ENCODE measurements at regions not wholly inside any gene's neighbourhood (a gene's known extent, or its start where the extent isn't known, plus 50 kb on each side); places are given as distances from the start of the nearest gene placed in this dataset.

DNA sequence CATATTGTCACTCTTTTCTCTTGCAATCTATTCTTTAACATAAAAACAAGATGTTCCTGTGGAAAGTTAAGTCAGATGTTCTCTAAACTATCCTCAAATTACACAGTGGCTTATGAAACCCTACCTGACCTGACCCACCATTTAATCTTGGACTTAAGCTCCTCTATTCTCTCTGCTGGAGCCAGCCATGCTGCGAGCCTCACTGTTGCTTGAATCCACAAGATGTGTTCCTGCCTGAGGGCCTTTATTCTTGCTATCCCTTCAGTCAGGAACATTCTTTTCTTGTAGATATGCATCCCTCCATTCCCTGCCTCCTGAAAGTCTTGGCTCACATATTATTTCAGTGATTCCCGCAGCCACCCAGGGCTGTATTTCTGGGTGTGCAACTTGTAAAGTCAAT lies 283.2 kb downstream of the EPHA7 start:
- Histone ChIP-seq H3K27ac (ENCODE audit: insufficient read depth, low read length) (no peak overlapping the region), H4K20me1 (ENCODE audit: control insufficient read depth, extremely low read depth, insufficient read depth, low read length) (no peaks in the 10 kb centered on the region), H3K27me3 (ENCODE audit: control insufficient read depth, insufficient read depth, low read length) (no peaks in the 10 kb centered on the region), H3K36me3 (ENCODE audit: control insufficient read depth, insufficient read depth, low read length) (no peaks in the 10 kb centered on the region), H3K9ac (ENCODE audit: insufficient read depth, low read length) (no peak overlapping the region), H3K4me2 (ENCODE audit: extremely low read depth, insufficient read depth, low read length) (no peak overlapping the region), H3K4me3 (replicated peaks in 1 of 4; ENCODE audit: control extremely low read depth in 1 of 4, insufficient read depth in 1 of 4, low read depth in 3 of 4, low read length in 4 of 4) (no peak overlapping the region), H2AFZ (ENCODE audit: low read length) (no peak overlapping the region), H3K4me1 (ENCODE audit: control insufficient read depth, extremely low read depth, insufficient read depth, low read length) (no peaks in the 10 kb centered on the region), H3K79me2 (ENCODE audit: control insufficient read depth, insufficient read depth, low read length) (no peaks in the 10 kb centered on the region), H3K9me3 (ENCODE audit: control insufficient read depth, insufficient read depth, low read depth, low read length) (no peaks in the 10 kb centered on the region)
- DNase-seq (ENCODE audit: low read depth in 2 of 2), result no peak
- TF ChIP-seq EZH2 (IDR thresholded peaks at IDR 0.05; ENCODE audit: low read length, missing control alignments) (no peak), CTCF (conservative IDR thresholded peaks at IDR 0.05 in 1 of 2, IDR thresholded peaks at IDR 0.05 in 1 of 2; ENCODE audit: low read depth in 1 of 2, low read length in 2 of 2) (no peak)

GRCh38 chr6:93124006-93124632 lies 295.2 kb downstream of the EPHA7 start:
- Histone ChIP-seq H3K27ac (ENCODE audit: insufficient read depth, low read length) (no peak overlapping the region), H2AFZ (ENCODE audit: low read length) (no peak overlapping the region), H3K36me3 (ENCODE audit: control insufficient read depth, insufficient read depth, low read length) (no peaks in the 10 kb centered on the region), H3K79me2 (ENCODE audit: control insufficient read depth, insufficient read depth, low read length) (no peaks in the 10 kb centered on the region), H3K9me3 (ENCODE audit: control insufficient read depth, insufficient read depth, low read depth, low read length) (no peaks in the 10 kb centered on the region), H3K9ac (ENCODE audit: insufficient read depth, low read length) (no peak overlapping the region), H4K20me1 (ENCODE audit: control insufficient read depth, extremely low read depth, insufficient read depth, low read length) (no peaks in the 10 kb centered on the region), H3K4me2 (ENCODE audit: extremely low read depth, insufficient read depth, low read length) (no peak overlapping the region), H3K4me1 (ENCODE audit: control insufficient read depth, extremely low read depth, insufficient read depth, low read length) (no peaks in the 10 kb centered on the region), H3K4me3 (replicated peaks in 1 of 4; ENCODE audit: control extremely low read depth in 1 of 4, insufficient read depth in 1 of 4, low read depth in 3 of 4, low read length in 4 of 4) (no peak overlapping the region), H3K27me3 (ENCODE audit: control insufficient read depth, insufficient read depth, low read length) (no peaks in the 10 kb centered on the region)
- peak in 1 of 2 donors; percentile 83 for DNase-seq (ENCODE audit: low read depth in 2 of 2)
- TF ChIP-seq CTCF (conservative IDR thresholded peaks at IDR 0.05 in 1 of 2, IDR thresholded peaks at IDR 0.05 in 1 of 2; ENCODE audit: low read depth in 1 of 2, low read length in 2 of 2) (no peak), EZH2 (IDR thresholded peaks at IDR 0.05; ENCODE audit: low read length, missing control alignments) (no peak)

- no peaks in the 10 kb centered on the region for H4K20me1 ChIP-seq (ENCODE audit: control insufficient read depth, extremely low read depth, insufficient read depth, low read length)
- H2AFZ ChIP-seq (ENCODE audit: low read length), result no peak overlapping the region
- no peak overlapping the region for H3K4me2 ChIP-seq (ENCODE audit: extremely low read depth, insufficient read depth, low read length)
- DNase-seq (ENCODE audit: low read depth in 2 of 2), result no peak
- TF ChIP-seq EZH2 (IDR thresholded peaks at IDR 0.05; ENCODE audit: low read length, missing control alignments), result no peak
- no peak for TF ChIP-seq CTCF (conservative IDR thresholded peaks at IDR 0.05 in 1 of 2, IDR thresholded peaks at IDR 0.05 in 1 of 2; ENCODE audit: low read depth in 1 of 2, low read length in 2 of 2)
- no peak overlapping the region for H3K4me3 ChIP-seq (replicated peaks in 1 of 4; ENCODE audit: control extremely low read depth in 1 of 4, insufficient read depth in 1 of 4, low read depth in 3 of 4, low read length in 4 of 4)
- H3K36me3 ChIP-seq (ENCODE audit: control insufficient read depth, insufficient read depth, low read length), result no peaks in the 10 kb centered on the region
- H3K9me3 ChIP-seq (ENCODE audit: control insufficient read depth, insufficient read depth, low read depth, low read length), result no peaks in the 10 kb centered on the region
- no peak overlapping the region for H3K27ac ChIP-seq (ENCODE audit: insufficient read depth, low read length)
- no peaks in the 10 kb centered on the region for H3K79me2 ChIP-seq (ENCODE audit: control insufficient read depth, insufficient read depth, low read length)
- no peaks in the 10 kb centered on the region for H3K27me3 ChIP-seq (ENCODE audit: control insufficient read depth, insufficient read depth, low read length)
- no peaks in the 10 kb centered on the region for H3K4me1 ChIP-seq (ENCODE audit: control insufficient read depth, extremely low read depth, insufficient read depth, low read length)
- no peak overlapping the region for H3K9ac ChIP-seq (ENCODE audit: insufficient read depth, low read length)
These were observed 295.8 kb downstream of the EPHA7 start for GRCh38 chr6:93123585-93123984.

Data from fibroblast of lung (primary cell).